MM.1S (cell line): ENCODE measurements at regions not wholly inside any gene's neighbourhood (a gene's known extent, or its start where the extent isn't known, plus 50 kb on each side); places are given as distances from the start of the nearest gene placed in this dataset.

Source experiments
- EZH2phosphoT487 ChIP-seq: fragments of 300-600 bp; sonication (generic); IDR thresholded peaks from 2 replicates; pipeline ENCODE4 v1.6.1; 2018; ENCODE audit warnings: antibody characterized with exemption, low read length
- TF ChIP-seq, protein P1 (sequence below): fragments of 300-600 bp; sonication (generic); IDR thresholded peaks from 2 replicates; pipeline ENCODE4 v1.5.1; 2016; ENCODE audit warnings: antibody characterized with exemption, low read length, mixed read lengths

GRCh38 chr4:1506956-1507721, 100.9 kb upstream of the NKX1-1 start:
- TF ChIP-seq EZH2phosphoT487 = no peak
- TF ChIP-seq, protein P1, sequence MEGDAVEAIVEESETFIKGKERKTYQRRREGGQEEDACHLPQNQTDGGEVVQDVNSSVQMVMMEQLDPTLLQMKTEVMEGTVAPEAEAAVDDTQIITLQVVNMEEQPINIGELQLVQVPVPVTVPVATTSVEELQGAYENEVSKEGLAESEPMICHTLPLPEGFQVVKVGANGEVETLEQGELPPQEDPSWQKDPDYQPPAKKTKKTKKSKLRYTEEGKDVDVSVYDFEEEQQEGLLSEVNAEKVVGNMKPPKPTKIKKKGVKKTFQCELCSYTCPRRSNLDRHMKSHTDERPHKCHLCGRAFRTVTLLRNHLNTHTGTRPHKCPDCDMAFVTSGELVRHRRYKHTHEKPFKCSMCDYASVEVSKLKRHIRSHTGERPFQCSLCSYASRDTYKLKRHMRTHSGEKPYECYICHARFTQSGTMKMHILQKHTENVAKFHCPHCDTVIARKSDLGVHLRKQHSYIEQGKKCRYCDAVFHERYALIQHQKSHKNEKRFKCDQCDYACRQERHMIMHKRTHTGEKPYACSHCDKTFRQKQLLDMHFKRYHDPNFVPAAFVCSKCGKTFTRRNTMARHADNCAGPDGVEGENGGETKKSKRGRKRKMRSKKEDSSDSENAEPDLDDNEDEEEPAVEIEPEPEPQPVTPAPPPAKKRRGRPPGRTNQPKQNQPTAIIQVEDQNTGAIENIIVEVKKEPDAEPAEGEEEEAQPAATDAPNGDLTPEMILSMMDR = no peak
